NOMO-1 treated with dmso at 0.1 percent for 144 hours (cell line): ENCODE measurements at regions not wholly inside any gene's neighbourhood (a gene's known extent, or its start where the extent isn't known, plus 50 kb on each side); places are given as distances from the start of the nearest gene placed in this dataset.
A peak's percentile ranks its signal among the peaks of the same experiment; 100 is the strongest.
"Not testable (repeated sequence)": the region's sequence is repeated elsewhere in the genome, so short reads cannot be mapped to it uniquely, and the experiment has no call there.

Source experiments
- DNase-seq: peaks from one replicate; lab custom pipeline; 2025; ENCODE audit not compliant: unreplicated experiment; lab: John Stamatoyannopoulos, UW

DNA sequence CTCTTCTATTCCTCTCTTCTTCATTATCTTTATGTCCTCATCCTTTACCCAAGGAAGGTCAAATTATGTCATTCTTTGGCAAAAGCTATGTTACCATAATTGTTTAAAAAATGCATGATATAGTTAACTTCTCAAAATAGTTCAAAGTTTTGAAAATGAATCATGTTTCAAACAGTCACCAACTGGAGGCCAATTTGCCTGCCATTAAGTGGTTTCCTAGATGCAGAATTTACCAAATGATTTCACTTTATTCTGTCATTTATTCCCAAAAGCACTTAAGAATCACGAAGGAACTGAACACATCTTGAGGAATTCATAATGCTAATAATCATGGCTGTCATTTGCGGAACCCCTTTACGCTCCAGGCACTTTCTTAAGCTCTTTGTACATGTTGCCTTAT, 190.9 kb upstream of the CDH11 start:
- no peak for DNase-seq

DNA sequence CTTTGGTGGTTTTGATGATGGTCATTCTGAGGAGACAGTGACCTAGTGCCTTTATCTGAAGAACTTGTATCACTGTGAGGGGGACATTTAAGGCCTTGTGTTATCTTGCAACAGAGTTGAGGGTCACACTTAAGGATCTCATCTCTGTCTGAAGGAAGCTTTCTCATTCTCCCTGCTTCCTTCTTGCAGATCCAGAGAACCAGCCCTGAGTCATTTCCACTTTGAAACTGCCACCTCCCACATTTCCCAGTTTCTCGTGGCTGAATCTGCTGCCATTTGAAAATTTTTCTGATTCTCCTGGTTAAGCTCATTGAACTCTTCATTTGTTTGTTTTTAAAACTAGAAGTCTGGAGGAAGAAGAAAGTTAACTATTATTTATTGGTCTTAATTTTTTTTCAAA, 190.2 kb upstream of the CDH11 start:
- DNase-seq: no peak

DNA sequence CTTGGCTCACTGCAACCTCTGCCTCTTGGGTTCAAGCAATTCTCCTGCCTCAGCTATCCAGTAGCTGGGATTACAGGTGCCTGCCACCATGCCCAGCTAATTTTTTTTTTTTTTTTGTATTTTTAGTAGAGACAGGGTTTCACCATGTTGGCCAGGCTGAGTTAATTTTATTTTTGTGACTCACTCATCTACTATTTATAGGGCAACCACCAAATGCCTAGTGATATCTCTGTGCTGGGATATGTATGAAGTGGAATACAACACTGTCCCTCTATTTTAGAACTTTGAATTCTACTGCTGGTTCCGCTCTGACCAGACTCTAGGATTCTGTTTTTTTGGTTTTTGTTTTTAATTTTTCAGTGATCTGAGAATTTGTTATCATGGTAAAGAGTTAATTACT, 188.6 kb upstream of the CDH11 start:
- DNase-seq: not testable (repeated sequence)

DNA sequence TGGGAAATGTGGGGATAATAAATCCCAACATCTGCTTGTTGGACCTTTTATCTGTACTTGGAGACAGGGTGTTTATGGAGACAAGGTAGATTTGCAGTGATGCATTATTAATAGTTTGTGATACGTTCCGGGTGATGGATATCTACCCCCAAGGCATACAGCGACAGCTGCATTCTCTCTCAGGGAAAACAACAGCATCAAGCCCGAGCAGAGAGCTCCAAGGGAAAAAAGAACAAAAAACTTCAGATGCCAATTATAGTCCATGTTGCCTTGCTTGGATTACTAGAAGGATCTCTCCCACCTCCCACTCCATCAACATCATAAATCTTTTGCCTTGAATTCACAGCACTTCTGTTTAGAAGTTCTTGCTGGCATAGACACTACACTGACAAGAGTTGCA, 187.5 kb upstream of the CDH11 start:
- DNase-seq: no peak

DNA sequence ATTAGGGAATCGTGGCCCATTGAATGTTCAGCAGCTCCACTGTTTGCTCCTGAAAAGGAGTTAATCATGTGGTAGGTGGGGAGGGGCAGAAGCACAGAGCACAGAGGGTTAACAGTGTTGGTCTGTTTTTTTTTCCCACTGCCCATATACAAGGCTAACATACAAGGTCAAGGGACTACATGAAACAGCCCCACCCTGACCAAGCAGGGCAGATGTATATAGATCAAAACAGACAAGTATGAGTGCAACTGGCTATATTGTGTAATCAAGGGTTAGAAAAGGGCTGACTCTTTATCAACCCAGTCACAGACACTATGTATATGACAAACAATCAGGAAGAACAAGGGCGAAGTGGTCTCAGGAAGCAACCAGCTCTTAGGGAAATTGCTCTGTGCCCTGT, 186.6 kb upstream of the CDH11 start:
- peak; percentile 71 for DNase-seq

DNA sequence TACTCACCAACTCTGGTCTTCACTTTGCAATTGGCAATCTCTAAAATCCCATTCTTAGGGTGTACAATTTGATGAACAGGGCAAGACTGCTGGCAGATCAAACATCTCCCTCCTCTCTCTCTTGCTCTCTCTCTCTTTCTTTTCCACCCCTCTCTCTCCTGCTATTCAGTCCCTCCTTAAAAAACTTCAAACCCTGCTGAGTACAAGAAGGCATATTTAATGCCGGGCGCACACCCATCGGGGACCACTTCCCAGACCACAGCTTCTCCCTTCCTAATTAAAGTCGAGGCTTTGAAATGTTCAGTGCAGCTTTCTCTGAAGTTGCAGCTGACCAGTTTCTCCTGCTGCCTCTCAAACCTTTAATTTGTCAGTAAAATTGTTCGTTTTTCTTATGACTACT, 185.4 kb upstream of the CDH11 start:
- no peak for DNase-seq

DNA sequence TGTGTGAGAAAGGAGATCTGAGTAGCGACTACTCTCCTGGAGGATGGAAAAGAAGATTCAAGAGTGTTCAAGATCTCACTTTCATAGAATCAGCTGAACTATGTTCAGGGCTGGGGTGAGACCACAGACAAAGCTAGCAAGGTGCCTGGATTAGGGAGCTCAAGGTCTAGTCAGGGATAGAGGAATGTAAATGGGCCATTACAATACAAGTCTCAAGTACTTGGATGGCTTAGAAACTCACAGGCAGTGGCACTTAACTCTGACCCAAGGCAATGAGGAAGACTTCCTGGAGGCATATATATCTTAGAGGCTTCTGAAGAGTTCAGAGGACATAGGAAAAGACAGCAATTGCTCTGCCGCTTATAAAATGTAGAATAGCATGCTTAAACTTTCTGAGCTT, 184.9 kb upstream of the CDH11 start:
- no peak for DNase-seq

DNA sequence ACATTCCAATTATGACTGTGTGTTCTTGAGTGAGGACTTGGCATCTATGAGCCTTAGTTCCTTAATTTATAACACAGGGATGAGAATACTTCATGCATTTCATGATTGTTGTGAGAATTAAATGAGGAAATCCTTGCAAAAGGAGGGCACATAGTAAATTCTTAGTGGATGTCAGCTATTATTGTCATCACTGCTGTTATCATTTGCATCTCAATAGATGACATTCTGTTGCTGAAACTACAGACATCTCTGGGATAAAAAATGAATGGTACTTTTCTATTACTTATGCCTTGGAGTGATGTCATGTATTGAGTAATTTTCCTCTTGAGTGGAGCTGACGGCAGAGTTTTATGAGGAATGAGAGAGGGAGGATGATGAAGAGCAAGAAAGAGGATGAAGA, 184.4 kb upstream of the CDH11 start:
- no peak for DNase-seq

DNA sequence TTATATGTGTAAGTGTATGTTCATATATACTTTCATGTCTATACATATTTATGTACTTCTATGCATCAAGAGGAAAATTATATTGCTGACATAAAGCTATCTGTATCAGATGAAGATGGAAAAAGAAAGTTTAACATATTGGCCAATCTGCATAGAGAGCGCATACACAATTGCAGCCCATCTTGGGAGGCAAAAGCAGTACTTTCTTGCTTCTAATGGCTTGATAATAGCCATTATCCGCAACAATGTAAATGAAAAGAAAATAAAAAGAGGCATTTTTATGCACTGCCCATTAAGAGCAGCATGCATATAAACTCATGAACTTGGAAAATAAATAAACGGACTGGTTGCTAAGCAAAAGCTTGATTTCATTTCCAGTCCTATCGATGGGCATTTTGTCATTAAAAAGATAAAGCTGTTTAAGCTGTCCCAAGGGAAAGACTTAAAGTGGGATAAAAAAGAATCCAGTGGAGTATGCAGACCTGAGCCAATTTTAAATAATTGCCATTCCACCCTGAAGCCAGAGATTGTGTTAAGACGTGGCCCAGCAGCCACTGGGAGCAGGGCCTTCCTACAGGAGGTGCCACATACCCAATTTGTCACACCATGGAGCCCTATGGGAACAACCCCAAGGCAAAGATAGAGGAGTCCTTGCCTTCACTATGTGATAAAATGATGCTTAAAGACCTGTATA, 183.6 kb upstream of the CDH11 start:
- no peak for DNase-seq

DNA sequence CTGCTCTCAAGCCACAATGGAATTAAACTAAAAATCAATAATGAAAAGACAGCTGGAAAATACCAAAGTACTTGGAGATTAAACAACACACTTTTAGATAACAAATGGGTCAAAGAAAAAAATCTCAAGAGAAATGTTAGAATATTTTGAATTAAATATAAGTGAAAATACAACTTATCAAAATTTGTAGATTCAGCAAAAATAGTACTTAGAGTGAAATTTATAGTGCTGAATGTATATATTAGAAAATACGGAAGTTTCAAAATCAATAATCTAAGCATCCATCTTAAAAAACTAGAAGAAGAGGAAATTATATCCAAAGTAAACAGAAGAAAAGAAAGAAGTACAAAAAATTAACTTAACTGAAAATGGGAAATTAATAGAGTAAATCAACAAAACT, 179.2 kb upstream of the CDH11 start:
- DNase-seq: no peak

DNA sequence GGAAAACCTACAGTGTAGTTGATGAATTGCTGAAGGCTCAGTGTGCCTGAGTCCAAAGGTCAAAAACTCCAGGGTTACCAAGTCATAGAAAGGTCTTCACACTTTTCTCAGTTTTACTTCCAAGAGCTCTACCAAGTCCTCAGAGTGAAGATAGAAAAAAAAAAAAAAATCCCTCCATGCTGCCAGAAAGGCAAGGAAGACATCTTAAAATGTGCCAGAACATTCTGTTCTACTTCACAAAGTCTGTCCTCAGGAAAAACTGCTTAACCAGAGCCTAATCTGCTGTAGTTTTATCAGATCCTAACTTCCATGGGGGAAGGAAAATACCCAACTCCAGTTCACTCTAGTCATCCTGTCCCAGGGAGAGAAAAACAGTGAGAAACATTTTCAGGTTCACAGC, 175.6 kb upstream of the CDH11 start:
- no peak for DNase-seq

DNA sequence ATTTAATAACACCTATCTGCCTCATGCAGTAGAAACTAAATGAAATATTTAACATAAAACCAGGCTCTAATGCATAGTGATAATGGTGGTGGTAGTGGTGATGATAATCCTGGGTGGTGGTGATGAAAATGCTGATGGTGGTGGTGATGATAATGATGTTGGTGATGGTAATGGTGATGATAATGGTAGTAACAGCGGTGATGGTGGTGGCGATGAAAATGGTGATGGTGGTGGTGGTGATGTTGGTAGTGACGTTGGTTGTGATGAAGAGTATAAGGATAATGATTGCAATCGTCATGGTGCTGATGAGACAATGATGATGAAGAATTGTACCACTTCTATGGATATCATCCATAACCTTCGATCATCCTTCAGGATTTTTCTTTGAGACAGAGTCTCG, 173.7 kb upstream of the CDH11 start:
- no peak for DNase-seq

DNA sequence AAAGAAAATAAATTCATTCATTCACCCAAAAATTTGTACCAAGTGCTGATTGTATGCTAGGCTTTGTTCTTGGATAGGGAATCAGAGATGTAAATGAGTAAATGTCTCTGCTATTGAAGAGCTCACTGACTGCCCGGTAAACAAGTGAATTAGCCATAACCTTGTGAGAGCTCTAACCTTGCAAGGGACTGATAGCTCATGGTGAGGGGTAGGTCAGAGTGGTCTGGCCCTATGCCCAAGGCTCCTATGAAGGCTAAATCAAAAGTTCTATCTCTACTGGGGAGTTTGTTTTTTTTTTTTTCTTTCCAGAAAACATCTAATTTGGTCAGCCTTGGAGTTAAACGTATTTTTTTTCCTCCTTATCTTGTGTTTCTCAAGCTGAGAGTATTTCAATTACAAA, 172.8 kb upstream of the CDH11 start:
- no peak for DNase-seq

DNA sequence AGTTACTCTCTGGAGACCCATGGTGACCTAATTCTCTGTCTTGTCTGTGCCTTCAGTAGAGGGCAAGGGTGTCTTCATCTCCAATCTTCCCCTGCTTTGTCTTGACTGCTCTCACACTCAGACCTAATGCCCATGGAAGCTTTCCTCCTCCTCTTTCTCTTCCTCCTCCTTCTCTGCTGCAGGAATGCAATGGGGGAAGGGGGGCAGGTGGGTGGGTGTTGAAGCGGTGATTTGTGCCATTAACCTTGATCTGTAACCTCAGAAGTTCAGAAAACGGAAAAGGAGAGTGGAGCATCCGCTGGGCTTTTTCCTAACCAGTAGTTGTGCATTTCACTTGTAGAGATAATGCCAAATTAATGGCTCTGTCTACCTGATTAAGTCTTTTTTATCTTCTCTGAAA, 172.3 kb upstream of the CDH11 start:
- DNase-seq: no peak

DNA sequence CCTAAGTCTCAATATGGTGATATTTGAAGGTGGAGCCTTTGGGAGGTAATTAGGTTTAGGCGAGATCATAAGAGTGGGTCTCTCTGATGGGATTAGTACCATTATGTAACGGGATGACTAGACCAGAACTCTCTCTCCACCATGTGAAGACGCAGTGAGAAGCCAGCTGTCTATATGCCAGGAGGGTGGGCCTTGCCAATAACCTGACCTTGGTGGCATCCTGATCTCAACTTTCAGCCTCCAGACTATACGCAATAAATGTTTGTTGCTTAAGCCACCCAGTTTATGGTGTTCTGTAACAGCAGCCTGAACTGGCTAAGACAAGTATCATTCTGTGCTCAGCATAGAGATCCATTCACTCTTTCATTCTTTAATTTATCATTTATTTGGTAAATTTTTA, 167.2 kb upstream of the CDH11 start:
- no peak for DNase-seq

DNA sequence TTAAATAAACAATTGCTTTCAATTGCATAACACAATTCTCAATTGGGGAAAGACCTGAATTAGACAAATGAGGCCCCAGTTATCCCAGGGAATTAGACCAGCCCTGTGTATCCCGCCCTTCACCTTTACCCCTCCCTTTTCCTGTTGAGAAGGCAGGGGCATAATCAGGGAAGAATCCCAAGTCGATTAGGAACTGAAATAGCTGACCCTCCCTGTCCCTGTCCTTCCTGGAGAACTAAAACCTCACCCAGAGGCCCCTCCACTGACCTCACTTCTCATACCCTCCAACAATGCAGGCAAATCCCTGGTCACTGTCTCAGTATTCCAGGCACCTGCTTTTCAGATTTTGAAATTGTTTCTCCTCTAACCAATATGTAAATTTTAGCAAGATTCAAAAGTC, 165.4 kb upstream of the CDH11 start:
- no peak for DNase-seq

DNA sequence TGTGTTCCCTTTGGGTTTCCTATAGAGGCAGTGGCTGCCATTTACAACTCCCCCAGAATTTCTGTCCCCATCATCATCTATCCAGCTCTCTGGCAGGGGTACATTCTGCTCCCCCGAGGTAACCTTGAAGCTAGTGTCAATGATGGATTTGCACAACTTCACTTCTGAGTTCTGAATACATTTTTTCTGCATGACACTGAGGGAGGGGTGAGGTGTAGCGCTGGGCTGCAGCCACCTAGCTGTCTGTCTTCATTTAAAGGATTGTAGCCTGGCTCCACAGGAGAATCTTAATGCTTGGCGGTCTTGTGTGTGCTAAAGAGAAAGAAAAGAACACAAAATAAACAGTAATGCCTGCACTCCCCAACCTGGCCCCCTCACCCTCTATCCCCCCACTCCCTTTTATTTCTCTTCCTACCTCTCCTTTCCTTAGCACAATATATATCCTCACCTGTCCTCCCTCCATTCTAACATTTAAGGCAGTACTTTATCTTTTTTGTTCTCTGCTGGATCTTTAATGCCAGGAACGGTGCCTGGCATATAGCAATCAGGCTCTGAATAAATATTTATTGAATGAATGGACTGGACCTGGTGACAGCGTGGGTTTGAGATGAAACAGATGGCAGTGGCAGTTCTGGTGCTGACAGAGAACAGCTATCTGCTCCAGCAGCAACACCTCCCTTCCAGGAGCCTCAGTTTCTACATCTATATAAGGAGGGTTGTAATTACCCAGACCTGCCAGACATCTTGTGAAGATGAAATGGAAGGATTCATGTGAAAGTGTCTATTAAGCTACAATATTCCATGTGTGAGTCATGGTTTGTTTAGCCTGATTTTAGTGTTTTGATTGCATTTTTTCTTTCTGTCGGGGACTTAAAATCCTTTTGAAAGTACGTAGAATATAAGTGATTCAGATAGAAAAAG, 163.5 kb upstream of the CDH11 start:
- DNase-seq: no peak

DNA sequence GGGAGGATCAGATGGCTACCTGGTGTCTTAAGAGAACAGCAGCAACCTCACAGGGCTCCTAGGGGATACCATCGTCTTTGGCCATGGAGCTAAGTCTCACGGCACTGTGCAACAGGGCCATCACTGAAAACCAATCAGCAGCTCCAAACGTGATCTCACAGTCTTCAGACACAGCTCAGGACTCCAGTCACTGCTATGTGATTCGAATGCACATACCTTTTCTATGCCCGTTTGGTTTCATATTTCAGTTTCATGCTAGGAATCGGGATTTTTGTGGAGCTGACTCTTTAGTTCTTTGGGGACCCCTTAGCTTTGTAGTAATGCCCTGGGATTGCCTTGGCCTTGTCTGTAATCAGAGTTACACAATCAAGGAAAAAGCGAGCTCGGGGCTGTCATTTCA, 162.8 kb upstream of the CDH11 start:
- no peak for DNase-seq

DNA sequence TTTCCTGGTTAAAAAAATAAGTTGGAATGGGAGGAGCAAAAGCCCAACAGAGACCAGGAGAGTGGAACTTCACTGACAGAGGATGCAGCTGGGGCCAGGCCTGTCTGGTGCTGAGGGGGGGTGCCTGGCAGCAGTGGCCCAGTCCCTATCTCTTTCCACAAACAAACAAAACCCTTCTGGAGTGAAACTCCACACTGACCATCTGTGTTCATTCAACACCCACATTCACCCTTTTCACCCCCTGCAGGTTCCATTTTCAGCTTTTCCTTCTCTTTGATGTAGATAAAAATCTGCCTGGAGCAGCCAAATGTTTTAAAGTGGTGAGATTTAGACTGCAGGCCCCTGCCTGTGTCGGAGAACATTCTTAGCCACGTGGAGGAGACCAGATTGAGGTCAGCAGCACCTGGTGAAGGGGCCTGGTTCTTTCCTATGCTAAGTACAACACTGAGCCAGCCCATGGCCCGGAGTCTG, 161.4 kb upstream of the CDH11 start:
- DNase-seq: no peak

DNA sequence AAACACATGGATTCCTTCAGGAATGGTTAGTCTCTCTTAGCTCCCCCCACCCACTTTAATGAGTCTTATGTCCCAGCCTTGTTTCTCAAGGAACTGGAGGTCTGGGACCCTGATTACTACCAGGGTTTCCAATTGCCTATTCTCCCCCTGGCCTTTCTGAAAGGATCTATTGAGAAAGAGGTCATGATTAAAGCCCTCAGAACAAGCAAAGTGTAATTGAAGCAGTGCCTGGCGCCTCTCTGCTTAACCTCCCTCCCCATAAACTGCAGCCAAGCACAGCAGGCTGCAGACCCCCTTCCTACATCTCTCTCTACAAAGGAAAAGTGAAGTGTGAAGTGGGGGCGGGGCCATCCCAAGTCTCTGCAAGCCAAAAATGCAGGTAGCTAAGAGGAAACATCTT, 159.7 kb upstream of the CDH11 start:
- no peak for DNase-seq

DNA sequence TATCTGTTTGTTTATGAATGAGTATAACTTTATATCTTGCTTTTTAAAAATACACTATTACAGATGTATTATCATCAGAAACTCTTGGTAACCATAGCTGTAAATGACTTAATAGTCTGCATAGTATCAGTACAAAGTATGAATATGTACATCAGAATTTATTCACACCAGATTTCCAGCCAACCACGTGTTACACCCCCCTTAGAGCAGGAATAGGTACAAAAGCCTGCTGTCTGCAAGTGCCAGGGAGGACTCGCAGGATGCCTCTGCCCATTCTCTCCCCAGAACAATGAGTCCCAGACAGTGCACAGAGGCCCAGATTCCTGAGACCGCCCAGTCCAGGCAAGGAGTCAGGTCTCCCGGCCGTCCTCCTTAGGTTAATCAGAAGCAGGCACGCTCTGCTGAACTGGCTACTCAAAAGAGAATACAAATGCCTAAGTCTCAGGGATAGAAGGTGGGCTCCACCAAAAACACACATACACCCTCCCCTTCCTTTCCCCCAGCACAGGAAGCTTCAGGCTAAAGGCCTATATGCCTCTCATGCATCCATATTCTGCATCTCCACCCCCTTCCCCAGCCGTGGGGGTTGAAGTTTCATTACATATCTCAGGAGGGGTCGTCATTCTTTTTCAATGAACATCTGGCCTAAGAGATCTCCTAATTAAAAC, 159.1 kb upstream of the CDH11 start:
- DNase-seq: no peak

DNA sequence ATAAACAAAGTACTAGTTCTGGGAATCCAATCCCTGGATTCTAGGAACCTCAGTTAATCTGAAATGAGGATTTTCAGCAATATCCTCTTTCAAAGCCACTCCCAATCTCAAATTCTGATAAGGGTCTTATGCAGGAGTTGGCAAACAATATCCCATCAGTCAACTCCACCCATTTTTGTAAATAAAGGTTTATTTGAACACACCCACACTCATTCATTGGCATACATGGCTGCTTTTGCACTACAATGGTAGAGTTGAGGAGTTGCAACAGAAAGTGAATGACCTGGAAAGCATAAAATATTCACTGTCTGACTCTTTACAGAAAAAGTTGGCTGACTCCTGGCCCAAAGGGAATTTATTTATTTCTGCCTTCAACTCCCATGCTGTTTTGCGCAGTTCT, 157.7 kb upstream of the CDH11 start:
- no peak for DNase-seq
